ENCODE measurements at regions not wholly inside any gene's neighbourhood (a gene's known extent, or its start where the extent isn't known, plus 50 kb on each side); places are given as distances from the start of the nearest gene placed in this dataset.

GRCh38 chr2:157058161-157058560 lies 199.3 kb upstream of the GALNT5 start:
- Histone ChIP-seq H3K9me3 (ENCODE audit: low read length) (no peaks in the 10 kb centered on the region), H4K20me1 (ENCODE audit: insufficient read depth, low read length) (no peaks in the 10 kb centered on the region; the same call in 1 of the 2 replicates), H3K36me3 (replicated peaks in 1 of 2; ENCODE audit: control insufficient read depth in 1 of 2, insufficient read depth in 2 of 2, low read length in 2 of 2) (no peaks in the 10 kb centered on the region), H3K4me2 (ENCODE audit: low read depth, low read length) (no peak overlapping the region), H2AFZ (ENCODE audit: low read length) (no peak overlapping the region), H3K9ac (ENCODE audit: insufficient read depth, low read depth, low read length) (no peak overlapping the region), H3K27ac (ENCODE audit: extremely low read length, insufficient read depth, low read length) (no peak overlapping the region), H3K79me2 (ENCODE audit: insufficient read depth, low read length) (no peaks in the 10 kb centered on the region), H3K27me3 (ENCODE audit: control insufficient read depth in 1 of 2, insufficient read depth in 2 of 2, low read length in 2 of 2) (no peaks in the 10 kb centered on the region), H3K4me1 (ENCODE audit: insufficient read depth, low read length) (no peaks in the 10 kb centered on the region), H3K4me3 (replicated peaks in 1 of 3; ENCODE audit: insufficient read depth in 1 of 3, low read depth in 2 of 3, low read length in 3 of 3) (no peak overlapping the region)
- intact Hi-C loops (cut with micrococcal nuclease; ENCODE audit: unreplicated experiment) = loop anchor here (5.0 to 10.0 kb wide), 3 partner anchors 223 to 723 kb away; partner anchors contain the start of gene NR4A2
- WGBS (ENCODE audit: low lambda C conversion rate) = 67% methylated on average over 2 of the region's 2 CpGs
- CTCF ChIA-PET (ENCODE audit: low intra/inter-chr PET ratio, low total read pairs) = no interaction called here
- BruUV-seq (replicated peaks) = no TSS peak
- FAIRE-seq (no peak), DNase-seq (ENCODE audit: low spot score) (no peak), ATAC-seq (no peak)
- POLR2A ChIA-PET = no interaction called here
- TF ChIP-seq, protein P1, sequence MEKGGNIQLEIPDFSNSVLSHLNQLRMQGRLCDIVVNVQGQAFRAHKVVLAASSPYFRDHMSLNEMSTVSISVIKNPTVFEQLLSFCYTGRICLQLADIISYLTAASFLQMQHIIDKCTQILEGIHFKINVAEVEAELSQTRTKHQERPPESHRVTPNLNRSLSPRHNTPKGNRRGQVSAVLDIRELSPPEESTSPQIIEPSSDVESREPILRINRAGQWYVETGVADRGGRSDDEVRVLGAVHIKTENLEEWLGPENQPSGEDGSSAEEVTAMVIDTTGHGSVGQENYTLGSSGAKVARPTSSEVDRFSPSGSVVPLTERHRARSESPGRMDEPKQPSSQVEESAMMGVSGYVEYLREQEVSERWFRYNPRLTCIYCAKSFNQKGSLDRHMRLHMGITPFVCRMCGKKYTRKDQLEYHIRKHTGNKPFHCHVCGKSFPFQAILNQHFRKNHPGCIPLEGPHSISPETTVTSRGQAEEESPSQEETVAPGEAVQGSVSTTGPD (CRISPR knock-in tag; IDR thresholded peaks at IDR 0.05) = no peak
- no peak for TF ChIP-seq ATRX (CRISPR knock-in tag; IDR thresholded peaks at IDR 0.05; ENCODE audit: borderline replicate concordance)
- TF ChIP-seq, protein P2, sequence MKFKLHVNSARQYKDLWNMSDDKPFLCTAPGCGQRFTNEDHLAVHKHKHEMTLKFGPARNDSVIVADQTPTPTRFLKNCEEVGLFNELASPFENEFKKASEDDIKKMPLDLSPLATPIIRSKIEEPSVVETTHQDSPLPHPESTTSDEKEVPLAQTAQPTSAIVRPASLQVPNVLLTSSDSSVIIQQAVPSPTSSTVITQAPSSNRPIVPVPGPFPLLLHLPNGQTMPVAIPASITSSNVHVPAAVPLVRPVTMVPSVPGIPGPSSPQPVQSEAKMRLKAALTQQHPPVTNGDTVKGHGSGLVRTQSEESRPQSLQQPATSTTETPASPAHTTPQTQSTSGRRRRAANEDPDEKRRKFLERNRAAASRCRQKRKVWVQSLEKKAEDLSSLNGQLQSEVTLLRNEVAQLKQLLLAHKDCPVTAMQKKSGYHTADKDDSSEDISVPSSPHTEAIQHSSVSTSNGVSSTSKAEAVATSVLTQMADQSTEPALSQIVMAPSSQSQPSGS (CRISPR knock-in tag; IDR thresholded peaks at IDR 0.05) = no peak
- TF ChIP-seq, protein P3, sequence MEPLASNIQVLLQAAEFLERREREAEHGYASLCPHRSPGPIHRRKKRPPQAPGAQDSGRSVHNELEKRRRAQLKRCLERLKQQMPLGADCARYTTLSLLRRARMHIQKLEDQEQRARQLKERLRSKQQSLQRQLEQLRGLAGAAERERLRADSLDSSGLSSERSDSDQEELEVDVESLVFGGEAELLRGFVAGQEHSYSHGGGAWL (CRISPR knock-in tag; IDR thresholded peaks at IDR 0.05) = no peak
- in situ Hi-C loops (cut with HindIII; ENCODE audit: extremely low pct_ligation_motif_present, low pct_unique_long_range_greater_than_20kb) = loop anchor here (10.0 kb wide), 1 partner anchor 713 kb away; no protein-coding TSS in a partner anchor

DNA sequence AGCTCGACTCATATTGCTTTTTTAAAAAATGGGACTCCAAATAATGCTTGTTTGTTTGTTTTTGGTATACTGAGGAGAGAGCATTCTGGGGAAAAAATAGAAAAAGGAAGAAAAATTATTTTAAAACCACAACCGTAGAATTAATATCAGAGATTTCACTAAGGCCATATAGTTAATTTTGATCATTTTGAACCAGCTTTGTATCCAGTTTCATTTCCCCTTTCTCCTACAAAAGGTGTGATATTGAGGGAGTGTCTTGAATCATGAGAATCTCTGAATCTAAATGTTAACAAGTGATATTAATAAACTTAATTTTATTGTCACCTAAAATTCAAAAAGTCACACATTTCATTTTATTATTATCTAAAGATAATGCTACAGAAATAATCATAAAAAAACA lies 198.5 kb upstream of the GALNT5 start:
- ChIA-PET CTCF (ENCODE audit: low intra/inter-chr PET ratio, low total read pairs) (no interaction called here), POLR2A (no interaction called here)
- Histone ChIP-seq H3K27ac (ENCODE audit: extremely low read length, insufficient read depth, low read length) (no peak overlapping the region), H2AFZ (ENCODE audit: low read length) (no peak overlapping the region), H3K4me3 (replicated peaks in 1 of 3; ENCODE audit: insufficient read depth in 1 of 3, low read depth in 2 of 3, low read length in 3 of 3) (no peak overlapping the region), H3K79me2 (ENCODE audit: insufficient read depth, low read length) (no peaks in the 10 kb centered on the region), H3K4me1 (ENCODE audit: insufficient read depth, low read length) (no peaks in the 10 kb centered on the region), H3K36me3 (replicated peaks in 1 of 2; ENCODE audit: control insufficient read depth in 1 of 2, insufficient read depth in 2 of 2, low read length in 2 of 2) (no peaks in the 10 kb centered on the region), H4K20me1 (ENCODE audit: insufficient read depth, low read length) (no peaks in the 10 kb centered on the region; the same call in 1 of the 2 replicates), H3K9me3 (ENCODE audit: low read length) (no peaks in the 10 kb centered on the region), H3K27me3 (ENCODE audit: control insufficient read depth in 1 of 2, insufficient read depth in 2 of 2, low read length in 2 of 2) (no peaks in the 10 kb centered on the region), H3K4me2 (ENCODE audit: low read depth, low read length) (no peak overlapping the region), H3K9ac (ENCODE audit: insufficient read depth, low read depth, low read length) (no peak overlapping the region)
- in situ Hi-C loops (cut with HindIII; ENCODE audit: extremely low pct_ligation_motif_present, low pct_unique_long_range_greater_than_20kb) = loop anchor here (10.0 kb wide), 1 partner anchor 714 kb away; no protein-coding TSS in a partner anchor
- DNase-seq (ENCODE audit: low spot score) (no peak), ATAC-seq (no peak), FAIRE-seq (no peak)
- 29% methylated on average over 2 of the region's 2 CpGs for WGBS (ENCODE audit: low lambda C conversion rate)
- intact Hi-C loops (cut with micrococcal nuclease; ENCODE audit: unreplicated experiment) = loop anchor here (5.0 to 10.0 kb wide), 3 partner anchors 224 to 724 kb away; partner anchors contain the start of gene NR4A2
- BruUV-seq (replicated peaks) = no TSS peak
- TF ChIP-seq ATRX (CRISPR knock-in tag; IDR thresholded peaks at IDR 0.05; ENCODE audit: borderline replicate concordance) (no peak), ZNF292 (CRISPR knock-in tag; IDR thresholded peaks at IDR 0.05; ENCODE audit: borderline replicate concordance, low read depth) (no peak), ZBTB38 (CRISPR knock-in tag; IDR thresholded peaks at IDR 0.05) (no peak), ZNF879 (CRISPR knock-in tag; IDR thresholded peaks at IDR 0.05) (no peak), SATB2 (CRISPR knock-in tag; IDR thresholded peaks at IDR 0.05) (no peak), SMC3 (IDR thresholded peaks at IDR 0.05; ENCODE audit: low read length) (no peak), ARNT (IDR thresholded peaks at IDR 0.05) (no peak)
- TF ChIP-seq, protein P1 (CRISPR knock-in tag; IDR thresholded peaks at IDR 0.05) = no peak
- TF ChIP-seq, protein P4, sequence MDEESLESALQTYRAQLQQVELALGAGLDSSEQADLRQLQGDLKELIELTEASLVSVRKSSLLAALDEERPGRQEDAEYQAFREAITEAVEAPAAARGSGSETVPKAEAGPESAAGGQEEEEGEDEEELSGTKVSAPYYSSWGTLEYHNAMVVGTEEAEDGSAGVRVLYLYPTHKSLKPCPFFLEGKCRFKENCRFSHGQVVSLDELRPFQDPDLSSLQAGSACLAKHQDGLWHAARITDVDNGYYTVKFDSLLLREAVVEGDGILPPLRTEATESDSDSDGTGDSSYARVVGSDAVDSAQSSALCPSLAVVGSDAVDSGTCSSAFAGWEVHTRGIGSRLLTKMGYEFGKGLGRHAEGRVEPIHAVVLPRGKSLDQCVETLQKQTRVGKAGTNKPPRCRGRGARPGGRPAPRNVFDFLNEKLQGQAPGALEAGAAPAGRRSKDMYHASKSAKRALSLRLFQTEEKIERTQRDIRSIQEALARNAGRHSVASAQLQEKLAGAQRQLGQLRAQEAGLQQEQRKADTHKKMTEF (CRISPR knock-in tag; IDR thresholded peaks at IDR 0.05) = no peak

Data from HepG2 (cell line).